Esophagus squamous epithelium (tissue), 4 donors: ENCODE measurements at regions not wholly inside any gene's neighbourhood (a gene's known extent, or its start where the extent isn't known, plus 50 kb on each side); places are given as distances from the start of the nearest gene placed in this dataset.

Experiments
- POLR2A ChIP-seq, 4 donors: fragments of 450-650 bp; IDR thresholded peaks; one replicate each; pipeline ENCODE4 v1.6.1; 2017; ENCODE audit warnings: antibody characterized with exemption in 4 of 4, mild to moderate bottlenecking in 4 of 4, moderate library complexity in 3 of 4
- TF ChIP-seq, protein P1 (sequence below), 6 experiments: fragments of 450-650 bp in 4 of 6; fragments of 200-600 bp in 2 of 6; sonication (generic) in 2 of 6; IDR thresholded peaks; one replicate each; pipeline ENCODE4 v1.5.1; 2016 to 2019; ENCODE audit warnings: antibody characterized with exemption in 6 of 6, mild to moderate bottlenecking in 4 of 6, moderate library complexity in 4 of 6

DNA sequence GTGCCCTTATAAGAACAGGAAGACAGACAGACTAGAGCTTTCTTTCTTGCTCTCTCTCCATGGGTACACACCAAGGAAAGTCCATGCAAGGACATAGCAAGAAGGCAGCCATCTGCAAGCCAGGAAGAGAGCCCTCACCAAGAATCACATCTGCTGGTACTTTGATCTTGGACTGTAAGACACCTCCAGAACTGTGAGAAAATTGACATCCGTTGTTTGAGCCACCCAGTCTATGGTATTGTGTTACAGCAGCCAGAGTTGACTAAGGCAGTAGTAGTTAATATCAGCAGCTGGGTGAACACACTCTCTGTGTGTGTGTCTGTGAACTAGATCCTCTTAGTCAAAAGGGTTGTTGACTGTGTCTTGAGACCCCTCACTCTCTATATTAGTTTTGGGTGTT, 53.8 kb upstream of the PPP2R5A start:
- TF ChIP-seq, protein P1, sequence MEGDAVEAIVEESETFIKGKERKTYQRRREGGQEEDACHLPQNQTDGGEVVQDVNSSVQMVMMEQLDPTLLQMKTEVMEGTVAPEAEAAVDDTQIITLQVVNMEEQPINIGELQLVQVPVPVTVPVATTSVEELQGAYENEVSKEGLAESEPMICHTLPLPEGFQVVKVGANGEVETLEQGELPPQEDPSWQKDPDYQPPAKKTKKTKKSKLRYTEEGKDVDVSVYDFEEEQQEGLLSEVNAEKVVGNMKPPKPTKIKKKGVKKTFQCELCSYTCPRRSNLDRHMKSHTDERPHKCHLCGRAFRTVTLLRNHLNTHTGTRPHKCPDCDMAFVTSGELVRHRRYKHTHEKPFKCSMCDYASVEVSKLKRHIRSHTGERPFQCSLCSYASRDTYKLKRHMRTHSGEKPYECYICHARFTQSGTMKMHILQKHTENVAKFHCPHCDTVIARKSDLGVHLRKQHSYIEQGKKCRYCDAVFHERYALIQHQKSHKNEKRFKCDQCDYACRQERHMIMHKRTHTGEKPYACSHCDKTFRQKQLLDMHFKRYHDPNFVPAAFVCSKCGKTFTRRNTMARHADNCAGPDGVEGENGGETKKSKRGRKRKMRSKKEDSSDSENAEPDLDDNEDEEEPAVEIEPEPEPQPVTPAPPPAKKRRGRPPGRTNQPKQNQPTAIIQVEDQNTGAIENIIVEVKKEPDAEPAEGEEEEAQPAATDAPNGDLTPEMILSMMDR (IDR thresholded peaks at IDR 0.05): no peak
- no peak for TF ChIP-seq POLR2A (IDR thresholded peaks at IDR 0.05)
